ENCODE measurements at regions not wholly inside any gene's neighbourhood (a gene's known extent, or its start where the extent isn't known, plus 50 kb on each side); places are given as distances from the start of the nearest gene placed in this dataset.

DNA sequence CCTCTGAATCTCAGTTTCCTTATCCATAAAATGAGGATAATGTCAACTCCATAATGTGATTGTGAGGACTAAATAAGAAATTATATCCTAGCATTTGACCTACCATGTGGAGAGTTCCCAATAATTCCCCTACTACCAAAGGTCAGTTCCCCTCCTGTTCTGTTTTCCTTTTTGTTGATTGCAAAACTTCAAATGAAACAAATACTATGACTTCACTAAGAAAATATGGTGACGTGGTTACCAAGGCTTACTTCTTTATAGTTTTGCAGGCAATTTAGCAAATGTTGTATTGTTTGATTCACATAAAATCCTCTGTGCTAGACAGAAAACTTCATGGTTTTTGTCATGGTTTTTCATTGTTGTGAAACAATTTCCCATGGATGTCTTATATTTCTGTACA lies 153.8 kb upstream of the RORA start (continued):
- TF ChIP-seq, protein P1, sequence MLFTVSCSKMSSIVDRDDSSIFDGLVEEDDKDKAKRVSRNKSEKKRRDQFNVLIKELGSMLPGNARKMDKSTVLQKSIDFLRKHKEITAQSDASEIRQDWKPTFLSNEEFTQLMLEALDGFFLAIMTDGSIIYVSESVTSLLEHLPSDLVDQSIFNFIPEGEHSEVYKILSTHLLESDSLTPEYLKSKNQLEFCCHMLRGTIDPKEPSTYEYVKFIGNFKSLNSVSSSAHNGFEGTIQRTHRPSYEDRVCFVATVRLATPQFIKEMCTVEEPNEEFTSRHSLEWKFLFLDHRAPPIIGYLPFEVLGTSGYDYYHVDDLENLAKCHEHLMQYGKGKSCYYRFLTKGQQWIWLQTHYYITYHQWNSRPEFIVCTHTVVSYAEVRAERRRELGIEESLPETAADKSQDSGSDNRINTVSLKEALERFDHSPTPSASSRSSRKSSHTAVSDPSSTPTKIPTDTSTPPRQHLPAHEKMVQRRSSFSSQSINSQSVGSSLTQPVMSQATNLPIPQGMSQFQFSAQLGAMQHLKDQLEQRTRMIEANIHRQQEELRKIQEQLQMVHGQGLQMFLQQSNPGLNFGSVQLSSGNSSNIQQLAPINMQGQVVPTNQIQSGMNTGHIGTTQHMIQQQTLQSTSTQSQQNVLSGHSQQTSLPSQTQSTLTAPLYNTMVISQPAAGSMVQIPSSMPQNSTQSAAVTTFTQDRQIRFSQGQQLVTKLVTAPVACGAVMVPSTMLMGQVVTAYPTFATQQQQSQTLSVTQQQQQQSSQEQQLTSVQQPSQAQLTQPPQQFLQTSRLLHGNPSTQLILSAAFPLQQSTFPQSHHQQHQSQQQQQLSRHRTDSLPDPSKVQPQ (CRISPR knock-in tag; IDR thresholded peaks at IDR 0.05; ENCODE audit: borderline replicate concordance) = no peak
- TF ChIP-seq, protein P2, sequence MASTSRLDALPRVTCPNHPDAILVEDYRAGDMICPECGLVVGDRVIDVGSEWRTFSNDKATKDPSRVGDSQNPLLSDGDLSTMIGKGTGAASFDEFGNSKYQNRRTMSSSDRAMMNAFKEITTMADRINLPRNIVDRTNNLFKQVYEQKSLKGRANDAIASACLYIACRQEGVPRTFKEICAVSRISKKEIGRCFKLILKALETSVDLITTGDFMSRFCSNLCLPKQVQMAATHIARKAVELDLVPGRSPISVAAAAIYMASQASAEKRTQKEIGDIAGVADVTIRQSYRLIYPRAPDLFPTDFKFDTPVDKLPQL (IDR thresholded peaks at IDR 0.05; ENCODE audit: extremely low read depth, insufficient read length) = no peak

DNA sequence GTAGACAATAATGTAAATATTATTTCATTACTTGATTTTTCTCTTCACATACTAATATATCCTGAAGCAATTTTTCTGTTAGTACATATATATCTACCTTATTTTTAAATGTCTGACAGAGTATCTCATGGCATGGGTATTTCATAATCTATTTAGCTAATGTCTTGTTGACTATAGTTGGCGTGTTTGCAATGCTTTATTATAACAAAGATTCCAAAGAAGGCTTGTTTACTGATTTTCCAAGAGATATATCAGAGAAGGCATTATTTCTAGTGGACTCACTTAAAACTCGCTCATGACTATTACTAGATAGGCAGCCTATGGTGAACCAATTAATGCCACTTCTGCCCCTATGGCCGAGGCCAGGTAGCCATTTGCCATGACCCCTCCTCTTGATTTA lies 152.4 kb upstream of the RORA start:
- ChIA-PET CTCF (ENCODE audit: low intra/inter-chr PET ratio) (no interaction called here), POLR2A (no interaction called here)
- H3K4me3 ChIP-seq = no peak overlapping the region
- H2AFZ ChIP-seq (ENCODE audit: low read depth, low read length) = no peak overlapping the region
- 0% methylated on average over 3 of the region's 3 CpGs for WGBS (ENCODE audit: insufficient coverage, low coverage, missing lambda C conversion rate)
- no peak overlapping the region for H3K4me2 ChIP-seq (ENCODE audit: insufficient read depth, low read length)
- no peak overlapping the region for H3K27ac ChIP-seq (ENCODE audit: extremely low read depth, low read depth, low read length)
- no peaks in the 10 kb centered on the region for H3K9me1 ChIP-seq (ENCODE audit: control insufficient read depth, insufficient read depth, low read length)
- no peaks in the 10 kb centered on the region for H3K9me3 ChIP-seq (replicated peaks; ENCODE audit: control insufficient read depth, insufficient read depth, low read depth, low read length)
- H4K20me1 ChIP-seq (replicated peaks; ENCODE audit: control insufficient read depth, insufficient read depth, low read length) = no peaks in the 10 kb centered on the region
- FAIRE-seq (no peak), ATAC-seq (no peak), DNase-seq (ENCODE audit: extremely low read depth in 1 of 4, low spot score in 3 of 4) (no peak)
- H3K9ac ChIP-seq (ENCODE audit: insufficient read depth in 1 of 2, low read depth in 2 of 2, low read length in 2 of 2) = no peak overlapping the region
- no peaks in the 10 kb centered on the region for H3K27me3 ChIP-seq (ENCODE audit: control insufficient read depth in 2 of 2, insufficient read depth in 2 of 2, low read length in 2 of 2)
- intact Hi-C loops (cut with micrococcal nuclease) = no loop called here
- TF ChIP-seq ZNF124 (CRISPR knock-in tag; IDR thresholded peaks at IDR 0.05) (no peak), ZNF76 (CRISPR knock-in tag; IDR thresholded peaks at IDR 0.05; ENCODE audit: borderline replicate concordance) (no peak), ZNF311 (CRISPR knock-in tag; IDR thresholded peaks at IDR 0.05) (no peak), ZNF23 (CRISPR knock-in tag; IDR thresholded peaks at IDR 0.05) (no peak), CCAR2 (IDR thresholded peaks at IDR 0.05; ENCODE audit: low read depth, low read length) (no peak), ZC3H11A (IDR thresholded peaks at IDR 0.05; ENCODE audit: low read depth, low read length) (no peak), ZNF165 (CRISPR knock-in tag; IDR thresholded peaks at IDR 0.05; ENCODE audit: borderline replicate concordance) (no peak)
- TF ChIP-seq, protein P3, sequence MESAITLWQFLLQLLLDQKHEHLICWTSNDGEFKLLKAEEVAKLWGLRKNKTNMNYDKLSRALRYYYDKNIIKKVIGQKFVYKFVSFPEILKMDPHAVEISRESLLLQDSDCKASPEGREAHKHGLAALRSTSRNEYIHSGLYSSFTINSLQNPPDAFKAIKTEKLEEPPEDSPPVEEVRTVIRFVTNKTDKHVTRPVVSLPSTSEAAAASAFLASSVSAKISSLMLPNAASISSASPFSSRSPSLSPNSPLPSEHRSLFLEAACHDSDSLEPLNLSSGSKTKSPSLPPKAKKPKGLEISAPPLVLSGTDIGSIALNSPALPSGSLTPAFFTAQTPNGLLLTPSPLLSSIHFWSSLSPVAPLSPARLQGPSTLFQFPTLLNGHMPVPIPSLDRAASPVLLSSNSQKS (CRISPR knock-in tag; IDR thresholded peaks at IDR 0.05) = no peak
- TF ChIP-seq, protein P4, sequence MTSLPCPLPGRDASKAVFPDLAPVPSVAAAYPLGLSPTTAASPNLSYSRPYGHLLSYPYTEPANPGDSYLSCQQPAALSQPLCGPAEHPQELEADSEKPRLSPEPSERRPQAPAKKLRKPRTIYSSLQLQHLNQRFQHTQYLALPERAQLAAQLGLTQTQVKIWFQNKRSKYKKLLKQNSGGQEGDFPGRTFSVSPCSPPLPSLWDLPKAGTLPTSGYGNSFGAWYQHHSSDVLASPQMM (CRISPR knock-in tag; IDR thresholded peaks at IDR 0.05) = no peak
- TF ChIP-seq, protein P5, sequence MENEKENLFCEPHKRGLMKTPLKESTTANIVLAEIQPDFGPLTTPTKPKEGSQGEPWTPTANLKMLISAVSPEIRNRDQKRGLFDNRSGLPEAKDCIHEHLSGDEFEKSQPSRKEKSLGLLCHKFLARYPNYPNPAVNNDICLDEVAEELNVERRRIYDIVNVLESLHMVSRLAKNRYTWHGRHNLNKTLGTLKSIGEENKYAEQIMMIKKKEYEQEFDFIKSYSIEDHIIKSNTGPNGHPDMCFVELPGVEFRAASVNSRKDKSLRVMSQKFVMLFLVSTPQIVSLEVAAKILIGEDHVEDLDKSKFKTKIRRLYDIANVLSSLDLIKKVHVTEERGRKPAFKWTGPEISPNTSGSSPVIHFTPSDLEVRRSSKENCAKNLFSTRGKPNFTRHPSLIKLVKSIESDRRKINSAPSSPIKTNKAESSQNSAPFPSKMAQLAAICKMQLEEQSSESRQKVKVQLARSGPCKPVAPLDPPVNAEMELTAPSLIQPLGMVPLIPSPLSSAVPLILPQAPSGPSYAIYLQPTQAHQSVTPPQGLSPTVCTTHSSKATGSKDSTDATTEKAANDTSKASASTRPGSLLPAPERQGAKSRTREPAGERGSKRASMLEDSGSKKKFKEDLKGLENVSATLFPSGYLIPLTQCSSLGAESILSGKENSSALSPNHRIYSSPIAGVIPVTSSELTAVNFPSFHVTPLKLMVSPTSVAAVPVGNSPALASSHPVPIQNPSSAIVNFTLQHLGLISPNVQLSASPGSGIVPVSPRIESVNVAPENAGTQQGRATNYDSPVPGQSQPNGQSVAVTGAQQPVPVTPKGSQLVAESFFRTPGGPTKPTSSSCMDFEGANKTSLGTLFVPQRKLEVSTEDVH (IDR thresholded peaks at IDR 0.05; ENCODE audit: low read depth, partially characterized antibody) = no peak
- H3K36me3 ChIP-seq (ENCODE audit: control insufficient read depth, insufficient read depth, low read length) = no peaks in the 10 kb centered on the region
- in situ Hi-C loops (cut with MboI) = no loop called here
- no TSS peak for BruUV-seq (replicated peaks)
- no peaks in the 10 kb centered on the region for H3K4me1 ChIP-seq (replicated peaks in 1 of 2; ENCODE audit: control insufficient read depth in 2 of 2, insufficient read depth in 2 of 2, low read length in 2 of 2)
- no peaks in the 10 kb centered on the region for H3K79me2 ChIP-seq (ENCODE audit: control insufficient read depth, insufficient read depth, low read length)

All from K562 (cell line).